H9 (cell line): ENCODE measurements at regions not wholly inside any gene's neighbourhood (a gene's known extent, or its start where the extent isn't known, plus 50 kb on each side); places are given as distances from the start of the nearest gene placed in this dataset.

Experiments used
- DNase-seq: peaks from one replicate; pipeline ENCODE4 v3.0.0-alpha.2; 2017
- H2AFZ ChIP-seq: one replicate; pipeline ENCODE4 v1.6.1; 2013; ENCODE audit warnings: mild to moderate bottlenecking, low read length, control low read depth, moderate library complexity
- H2AK5ac ChIP-seq: 2 replicates; pipeline ENCODE4 v1.6.1; 2013; ENCODE audit warnings: low read length, control low read depth, mixed read lengths; ENCODE audit not compliant: insufficient read length
- H2BK120ac ChIP-seq: one replicate; pipeline ENCODE4 v1.6.1; 2013; ENCODE audit warnings: low read depth, mild to moderate bottlenecking, low read length, control low read depth, inconsistent platforms; ENCODE audit not compliant: poor library complexity, severe bottlenecking
- H2BK12ac ChIP-seq: 2 replicates; pipeline ENCODE4 v1.6.1; 2013; ENCODE audit warnings: low read length, control low read depth, mixed read lengths, low read depth; ENCODE audit not compliant: insufficient read length
- H2BK15ac ChIP-seq: 2 replicates; pipeline ENCODE4 v1.6.1; 2013; ENCODE audit warnings: low read depth, low read length, control low read depth
- H2BK20ac ChIP-seq: one replicate; pipeline ENCODE4 v1.6.1; 2013; ENCODE audit warnings: low read depth, mild to moderate bottlenecking, low read length, control low read depth, inconsistent platforms; ENCODE audit not compliant: poor library complexity, severe bottlenecking
- H2BK5ac ChIP-seq: 2 replicates; pipeline ENCODE4 v1.6.1; 2013; ENCODE audit warnings: low read length, control low read depth, mixed read lengths; ENCODE audit not compliant: insufficient read length
- H3K14ac ChIP-seq: 2 replicates; pipeline ENCODE4 v1.6.1; 2013; ENCODE audit warnings: low read length, control low read depth; ENCODE audit not compliant: insufficient read depth
- H3K18ac ChIP-seq: 2 replicates; pipeline ENCODE4 v1.6.1; 2013; ENCODE audit warnings: low read depth, mild to moderate bottlenecking, mixed read lengths, low read length, control low read depth; ENCODE audit not compliant: insufficient read length
- H3K23ac ChIP-seq: 2 replicates; pipeline ENCODE4 v1.6.1; 2013; ENCODE audit warnings: low read length, control low read depth, mixed read lengths, low read depth; ENCODE audit not compliant: insufficient read length
- H3K23me2 ChIP-seq: 2 replicates; pipeline ENCODE4 v1.6.1; 2013; ENCODE audit warnings: low read depth, mild to moderate bottlenecking, mixed read lengths, low read length, control low read depth; ENCODE audit not compliant: insufficient read length, poor library complexity, severe bottlenecking
- H3K27ac ChIP-seq: 2 replicates; pipeline ENCODE4 v1.5.1; 2013; ENCODE audit warnings: low read length, control low read depth, mixed read lengths, low read depth; ENCODE audit not compliant: insufficient read length
- H3K27me3 ChIP-seq: 2 replicates; pipeline ENCODE4 v1.6.1; 2013; ENCODE audit warnings: low read length, control low read depth, inconsistent platforms; ENCODE audit not compliant: insufficient read depth
- H3K4ac ChIP-seq: 2 replicates; pipeline ENCODE4 v1.6.1; 2013; ENCODE audit warnings: low read depth, mild to moderate bottlenecking, control low read depth, inconsistent platforms, low read length, moderate library complexity
- H3K4me1 ChIP-seq: 2 replicates; pipeline ENCODE4 v1.6.1; 2013; ENCODE audit warnings: low read length, control low read depth, inconsistent platforms; ENCODE audit not compliant: insufficient read depth
- H3K4me2 ChIP-seq: 2 replicates; pipeline ENCODE4 v1.6.1; 2013; ENCODE audit warnings: low read length, control low read depth, mixed read lengths; ENCODE audit not compliant: insufficient read length, insufficient read depth
- H3K56ac ChIP-seq: 2 replicates; pipeline ENCODE4 v1.6.1; 2013; ENCODE audit warnings: low read depth, mild to moderate bottlenecking, mixed read lengths, low read length, control low read depth; ENCODE audit not compliant: insufficient read length
- H3K79me1 ChIP-seq: 2 replicates; pipeline ENCODE4 v1.6.1; 2013; ENCODE audit warnings: low read depth, mild to moderate bottlenecking, moderate library complexity, low read length, control low read depth, inconsistent platforms; ENCODE audit not compliant: insufficient read depth, poor library complexity, severe bottlenecking
- H3K79me2 ChIP-seq: 2 replicates; pipeline ENCODE4 v1.6.1; 2013; ENCODE audit warnings: low read length, control low read depth, inconsistent platforms; ENCODE audit not compliant: insufficient read depth
- H3K9ac ChIP-seq: 2 replicates; pipeline ENCODE4 v1.6.1; 2013; ENCODE audit warnings: low read length, control low read depth, mixed read lengths; ENCODE audit not compliant: insufficient read length; ENCODE audit errors: extremely low read depth
- H3K9me3 ChIP-seq: one replicate; pipeline ENCODE4 v1.6.1; 2013; ENCODE audit warnings: low read depth, low read length, inconsistent platforms; ENCODE audit not compliant: control insufficient read depth
- H3T11ph ChIP-seq: one replicate; pipeline ENCODE4 v1.6.1; 2013; ENCODE audit warnings: mild to moderate bottlenecking, low read length, control low read depth, inconsistent platforms
- H4K20me1 ChIP-seq: one replicate; pipeline ENCODE4 v1.6.1; 2013; ENCODE audit not compliant: control insufficient read depth, insufficient read length, insufficient read depth
- H4K5ac ChIP-seq: 2 replicates; pipeline ENCODE4 v1.6.1; 2013; ENCODE audit warnings: low read depth, mild to moderate bottlenecking, mixed read lengths, low read length, control low read depth; ENCODE audit not compliant: insufficient read length
- H4K8ac ChIP-seq: replicated peaks from 2 replicates; pipeline ENCODE4 v1.6.1; 2013; ENCODE audit warnings: low read length, control low read depth, mixed read lengths, low read depth; ENCODE audit not compliant: insufficient read length
- H4K91ac ChIP-seq: 2 replicates; pipeline ENCODE4 v1.6.1; 2013; ENCODE audit warnings: low read depth, mild to moderate bottlenecking, moderate library complexity, mixed read lengths, low read length, control low read depth; ENCODE audit not compliant: insufficient read length
- H3K27ac Mint-ChIP-seq, 3 experiments: 2 replicates in 2 of 3; 3 replicates in 1 of 3; pipeline ENCODE4 v1.8.0; 2020 to 2021; ENCODE audit warnings: mixed read lengths in 3 of 3, mild to moderate bottlenecking in 1 of 3, moderate library complexity in 1 of 3
- H3K27me3 Mint-ChIP-seq: 2 replicates; pipeline ENCODE4 v1.8.0; 2021; ENCODE audit warnings: low read depth, mild to moderate bottlenecking, moderate library complexity, mixed read lengths
- H3K36me3 Mint-ChIP-seq, 3 experiments: 2 replicates in 2 of 3; 3 replicates in 1 of 3; pipeline ENCODE4 v1.8.0; 2020 to 2021; ENCODE audit warnings: low read depth in 3 of 3, mixed read lengths in 3 of 3; ENCODE audit not compliant: insufficient read depth in 1 of 3
- H3K4me1 Mint-ChIP-seq, 2 experiments: 2 replicates each; pipeline ENCODE4 v1.8.0; 2020; ENCODE audit warnings: mixed read lengths in 2 of 2
- H3K4me3 Mint-ChIP-seq, 2 experiments: 2 replicates in 1 of 2; 3 replicates in 1 of 2; pipeline ENCODE4 v1.8.0; 2020 to 2021; ENCODE audit warnings: mild to moderate bottlenecking in 2 of 2, mixed read lengths in 2 of 2, moderate library complexity in 1 of 2
- H3K9me3 Mint-ChIP-seq, 2 experiments: 2 replicates in 1 of 2; 3 replicates in 1 of 2; pipeline ENCODE4 v1.8.0; 2020; ENCODE audit warnings: mild to moderate bottlenecking in 2 of 2, mixed read lengths in 2 of 2, moderate library complexity in 1 of 2
- WGBS: extraction: QIAGEN DNeasy Blood & Tissue Kit; methylation state at CpG from one replicate; pipeline ENCODE4 v1.1.7; 2013; ENCODE audit warnings: missing lambda C conversion rate, low lambda C conversion rate, mixed read lengths; ENCODE audit not compliant: insufficient read length; ENCODE audit errors: extremely low coverage; 5-methylcytosine and 5-hydroxymethylcytosine counted together
- TF ChIP-seq, protein P1 (sequence below): fragments of 200-600 bp; sonication (generic); conservative IDR thresholded peaks from 3 replicates; pipeline ENCODE4 v1.8.0; 2021; ENCODE audit warnings: antibody characterized with exemption, mild to moderate bottlenecking

DNA sequence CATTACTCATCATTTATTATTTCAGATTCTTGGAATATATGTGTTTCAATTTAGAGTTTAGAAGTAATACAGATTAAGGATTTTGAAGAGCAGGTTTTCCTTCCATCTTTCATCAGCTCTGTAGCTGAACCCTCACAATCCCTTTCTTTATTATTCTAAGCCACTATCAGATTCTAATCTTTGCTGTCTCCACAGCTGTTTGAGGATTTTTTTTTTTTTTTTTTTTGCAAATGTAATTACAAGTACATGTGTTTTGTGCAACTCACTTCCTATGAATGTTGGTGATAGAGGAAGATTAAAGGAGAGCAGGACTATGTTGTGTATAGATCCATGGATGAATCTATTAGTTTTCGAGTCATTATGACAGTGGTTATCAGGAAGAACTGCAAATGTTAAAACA, 87.4 kb upstream of the TENM3 start:
- Histone ChIP-seq H3K4me1 (no peaks in the 10 kb centered on the region), H3K56ac (no peak overlapping the region), H2BK120ac (no peak overlapping the region), H3K14ac (no peak overlapping the region), H4K8ac (no peak overlapping the region), H2BK20ac (no peak overlapping the region), H2BK5ac (no peak overlapping the region), H3K18ac (no peak overlapping the region), H2AFZ (no peak overlapping the region), H3K23me2 (no peaks in the 10 kb centered on the region), H2AK5ac (no peak overlapping the region), H4K20me1 (no peaks in the 10 kb centered on the region), H3K79me2 (peaks cover 2% of the 10 kb centered on the region; the same call in 1 of the 2 replicates), H3K9me3 (no peaks in the 10 kb centered on the region), H3K27ac (no peak overlapping the region), H3K79me1 (no peaks in the 10 kb centered on the region), H2BK12ac (no peak overlapping the region), H2BK15ac (no peak overlapping the region), H3K23ac (no peak overlapping the region), H3K9ac (no peak overlapping the region), H3K27me3 (no peaks in the 10 kb centered on the region), H3T11ph (no peak overlapping the region), H4K91ac (no peak overlapping the region), H4K5ac (no peak overlapping the region), H3K4ac (no peak overlapping the region), H3K4me2 (no peak overlapping the region)
- Mint-ChIP-seq H3K4me1 (peaks cover 6 to 17% of the 10 kb centered on the region in 2 experiments), H3K9me3 (no peaks in the 10 kb centered on the region), H3K27me3 (no peaks in the 10 kb centered on the region), H3K36me3 (peaks cover 0 to 7% (median 5%) of the 10 kb centered on the region in 3 experiments; a peak in 5 of 7 replicates), H3K27ac (no peak overlapping the region), H3K4me3 (no peak overlapping the region)
- DNase-seq = no peak
- WGBS = no CpG with 5 or more reads among the region's 1 CpG
- TF ChIP-seq, protein P1, sequence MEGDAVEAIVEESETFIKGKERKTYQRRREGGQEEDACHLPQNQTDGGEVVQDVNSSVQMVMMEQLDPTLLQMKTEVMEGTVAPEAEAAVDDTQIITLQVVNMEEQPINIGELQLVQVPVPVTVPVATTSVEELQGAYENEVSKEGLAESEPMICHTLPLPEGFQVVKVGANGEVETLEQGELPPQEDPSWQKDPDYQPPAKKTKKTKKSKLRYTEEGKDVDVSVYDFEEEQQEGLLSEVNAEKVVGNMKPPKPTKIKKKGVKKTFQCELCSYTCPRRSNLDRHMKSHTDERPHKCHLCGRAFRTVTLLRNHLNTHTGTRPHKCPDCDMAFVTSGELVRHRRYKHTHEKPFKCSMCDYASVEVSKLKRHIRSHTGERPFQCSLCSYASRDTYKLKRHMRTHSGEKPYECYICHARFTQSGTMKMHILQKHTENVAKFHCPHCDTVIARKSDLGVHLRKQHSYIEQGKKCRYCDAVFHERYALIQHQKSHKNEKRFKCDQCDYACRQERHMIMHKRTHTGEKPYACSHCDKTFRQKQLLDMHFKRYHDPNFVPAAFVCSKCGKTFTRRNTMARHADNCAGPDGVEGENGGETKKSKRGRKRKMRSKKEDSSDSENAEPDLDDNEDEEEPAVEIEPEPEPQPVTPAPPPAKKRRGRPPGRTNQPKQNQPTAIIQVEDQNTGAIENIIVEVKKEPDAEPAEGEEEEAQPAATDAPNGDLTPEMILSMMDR = no peak
